ENCODE measurements at regions not wholly inside any gene's neighbourhood (a gene's known extent, or its start where the extent isn't known, plus 50 kb on each side); places are given as distances from the start of the nearest gene placed in this dataset.

- H3K27me3 ChIP-seq: no peaks in the 10 kb centered on the region
- peaks cover 3% of the 10 kb centered on the region for H3K4me1 ChIP-seq
- DNase-seq: no peak
- H3K9me3 ChIP-seq: no peaks in the 10 kb centered on the region
- no peak for TF ChIP-seq CTCF (IDR thresholded peaks at IDR 0.05; ENCODE audit: low read depth, low read length)
- H3K4me3 ChIP-seq (ENCODE audit: low read depth, low read length): no peak overlapping the region
- H3K36me3 ChIP-seq: no peaks in the 10 kb centered on the region
These were observed 51.4 kb upstream of the ITGA6 start for GRCh38 chr2:172376016-172376415.

- TF ChIP-seq CTCF (IDR thresholded peaks at IDR 0.05; ENCODE audit: low read depth, low read length): no peak
- H3K27me3 ChIP-seq: no peaks in the 10 kb centered on the region
- H3K36me3 ChIP-seq: no peaks in the 10 kb centered on the region
- H3K4me3 ChIP-seq (ENCODE audit: low read depth, low read length): no peak overlapping the region
- no peaks in the 10 kb centered on the region for H3K9me3 ChIP-seq
- DNase-seq: no peak
- peaks cover 3% of the 10 kb centered on the region for H3K4me1 ChIP-seq
These were observed 50.8 kb upstream of the ITGA6 start for GRCh38 chr2:172376505-172377125.

- Histone ChIP-seq H3K4me3 (ENCODE audit: low read depth, low read length) (no peak overlapping the region), H3K36me3 (no peaks in the 10 kb centered on the region), H3K4me1 (no peaks in the 10 kb centered on the region; the same call in 1 of the 2 replicates), H3K9me3 (no peaks in the 10 kb centered on the region), H3K27me3 (no peaks in the 10 kb centered on the region)
- no peak for DNase-seq
- no peak for TF ChIP-seq CTCF (IDR thresholded peaks at IDR 0.05; ENCODE audit: low read depth, low read length)
These were observed 50.0 kb upstream of the ITGA6 start for GRCh38 chr2:172377408-172377807.

Data from BE2C (cell line).